ENCODE measurements at regions not wholly inside any gene's neighbourhood (a gene's known extent, or its start where the extent isn't known, plus 50 kb on each side); places are given as distances from the start of the nearest gene placed in this dataset.

DNA sequence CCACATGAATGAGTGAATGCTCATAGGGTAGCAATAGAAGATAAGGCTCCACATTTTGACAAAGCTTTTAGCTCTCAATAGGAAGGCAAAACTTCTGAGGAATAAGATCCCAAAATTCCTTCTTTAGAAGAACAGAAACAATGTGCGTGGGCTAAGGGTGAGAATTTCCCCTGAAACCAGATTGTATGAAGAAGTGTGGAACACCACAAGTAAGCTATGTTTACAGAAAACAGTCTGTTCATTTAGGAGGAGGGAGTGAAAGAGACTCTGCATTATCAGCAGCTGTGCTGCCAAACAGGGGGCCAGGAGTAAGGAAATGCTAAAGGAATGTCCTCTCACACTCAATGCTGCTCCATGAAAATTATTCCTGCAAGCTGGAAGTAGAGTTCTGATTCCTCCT is 851.6 kb downstream of the CENPC start:
- DNase-seq (ENCODE audit: low spot score), result no peak

DNA sequence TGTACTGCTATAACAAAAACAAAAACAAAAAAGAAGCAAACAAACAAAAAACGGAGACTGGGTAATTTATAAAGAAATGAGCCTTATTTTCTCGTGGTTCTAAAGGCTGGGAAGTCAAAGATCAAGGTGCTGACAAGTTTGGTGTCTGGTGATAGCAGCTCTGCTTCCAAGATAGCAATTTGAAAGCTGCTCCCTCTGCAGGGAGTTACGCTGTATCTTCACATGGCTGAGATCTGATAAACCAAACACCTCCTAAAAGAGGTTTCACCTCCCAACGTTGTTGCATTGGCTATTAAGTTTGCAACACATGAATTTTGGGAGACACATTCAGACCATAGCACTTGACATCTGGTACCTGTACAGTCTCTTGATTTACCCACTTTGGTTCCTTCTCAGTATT is 854.2 kb downstream of the CENPC start:
- DNase-seq (ENCODE audit: low spot score), result no peak

DNA sequence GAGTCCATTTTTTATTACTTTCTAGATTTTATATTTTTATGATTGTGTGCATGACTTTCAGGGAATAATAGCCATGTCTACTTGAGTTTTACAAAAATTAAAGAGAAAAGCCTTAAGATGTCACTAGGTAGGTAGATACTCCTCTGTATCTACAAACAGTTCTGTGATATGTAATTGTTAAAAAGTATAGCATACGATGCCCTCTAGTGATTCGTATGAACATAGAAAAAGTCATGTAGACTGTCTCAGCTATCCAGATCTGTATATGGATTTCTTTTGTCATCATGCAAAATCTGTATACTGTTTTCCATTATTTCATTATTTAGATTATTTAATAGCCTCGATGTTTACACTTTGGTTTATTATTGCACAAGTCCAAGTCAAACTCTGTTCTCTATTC is 856.6 kb downstream of the CENPC start:
- DNase-seq (ENCODE audit: low spot score), result peak; percentile 24

DNA sequence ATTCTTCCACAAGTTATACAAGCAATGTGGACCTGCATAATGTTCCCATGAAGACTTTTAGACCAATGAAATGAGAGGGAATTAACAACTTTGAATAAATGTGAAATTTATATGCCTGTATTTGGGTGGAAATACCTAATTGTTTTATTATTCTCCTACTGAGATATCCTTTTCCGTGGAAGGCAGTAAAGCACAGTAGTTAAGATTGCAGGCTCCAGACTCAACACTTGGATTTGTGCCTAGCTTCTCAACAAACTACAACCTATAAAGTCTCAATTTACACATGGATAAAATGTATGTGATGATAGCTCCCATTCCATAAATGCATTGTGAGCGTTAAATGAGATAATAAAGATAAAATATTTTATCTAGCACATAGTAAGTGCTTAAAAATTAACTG is 857.8 kb downstream of the CENPC start:
- DNase-seq (ENCODE audit: low spot score), result no peak

DNA sequence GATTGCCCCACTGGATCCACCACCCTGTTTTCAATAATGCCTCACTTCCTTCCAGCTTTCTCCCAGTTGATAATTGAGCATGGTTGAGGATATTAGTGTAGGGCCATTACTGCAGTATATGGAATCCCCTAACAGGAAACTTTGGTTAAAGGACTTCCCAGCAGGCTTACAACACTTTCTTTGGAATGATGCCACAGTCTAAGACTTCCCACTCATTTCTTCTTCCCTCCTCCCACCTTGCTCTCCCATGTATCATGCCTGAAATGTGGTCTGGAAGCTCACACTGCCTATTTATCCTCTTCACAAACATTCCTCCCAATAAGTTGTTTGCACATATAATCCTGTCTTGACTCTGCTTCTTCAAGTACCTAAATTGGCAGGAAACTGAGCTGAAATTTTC is 863.3 kb downstream of the CENPC start:
- DNase-seq (ENCODE audit: low spot score), result no peak

DNA sequence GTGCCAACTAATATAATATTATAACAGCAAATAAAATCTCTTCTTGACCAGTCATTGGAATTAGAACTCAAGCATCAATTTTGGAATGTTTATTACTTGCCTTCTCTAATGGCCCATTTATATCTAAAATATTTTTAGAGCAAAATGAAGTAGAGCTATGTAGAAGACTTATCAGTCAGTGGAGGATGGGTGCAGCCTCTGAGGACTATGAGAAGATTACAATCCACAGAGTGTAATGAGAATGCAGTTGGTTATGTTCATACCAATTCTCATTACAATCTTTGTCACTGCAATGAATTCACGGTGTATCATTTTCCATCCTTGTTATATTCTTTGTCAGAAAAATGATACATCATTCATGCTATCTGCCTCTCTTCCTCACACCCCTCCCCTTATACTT is 878.1 kb downstream of the CENPC start:
- DNase-seq (ENCODE audit: low spot score), result no peak

DNA sequence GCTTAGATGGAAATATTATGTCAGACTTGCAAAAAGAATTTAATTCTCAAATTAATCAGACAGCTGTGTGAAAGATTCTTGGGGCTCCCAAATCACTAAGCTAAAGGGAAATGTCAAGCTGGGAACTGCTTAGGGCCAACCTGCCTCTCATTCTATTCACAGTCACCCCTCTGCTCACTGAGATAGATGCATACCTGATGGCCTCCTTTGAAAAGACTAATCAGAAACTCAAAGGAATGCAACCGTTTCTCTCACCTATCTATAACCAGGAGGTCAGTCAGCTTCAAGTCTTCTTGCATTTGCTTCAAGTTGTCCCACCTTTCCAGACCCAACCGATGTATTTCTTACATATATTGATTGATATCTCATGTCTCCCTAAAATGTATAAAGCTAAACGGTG is 882.7 kb downstream of the CENPC start:
- no peak for DNase-seq (ENCODE audit: low spot score)

DNA sequence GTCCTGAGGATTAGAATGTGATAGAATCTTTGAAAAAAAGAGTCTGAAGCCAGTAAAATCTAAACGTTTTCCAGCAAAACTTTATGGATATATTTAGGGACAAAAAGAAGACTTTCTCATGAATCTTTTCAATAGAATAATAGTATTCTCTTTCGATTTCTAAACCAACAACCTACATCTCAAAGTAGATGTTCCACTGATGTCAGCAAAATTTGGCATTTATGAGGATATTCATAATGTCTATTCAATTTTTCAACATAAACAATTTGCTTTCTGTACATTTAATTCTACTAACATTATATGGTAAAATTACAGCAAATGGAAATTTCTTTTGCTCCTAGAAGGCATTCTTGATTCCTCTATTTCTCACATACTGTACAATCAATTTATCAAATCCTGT is 886.5 kb downstream of the CENPC start:
- DNase-seq (ENCODE audit: low spot score), result no peak

DNA sequence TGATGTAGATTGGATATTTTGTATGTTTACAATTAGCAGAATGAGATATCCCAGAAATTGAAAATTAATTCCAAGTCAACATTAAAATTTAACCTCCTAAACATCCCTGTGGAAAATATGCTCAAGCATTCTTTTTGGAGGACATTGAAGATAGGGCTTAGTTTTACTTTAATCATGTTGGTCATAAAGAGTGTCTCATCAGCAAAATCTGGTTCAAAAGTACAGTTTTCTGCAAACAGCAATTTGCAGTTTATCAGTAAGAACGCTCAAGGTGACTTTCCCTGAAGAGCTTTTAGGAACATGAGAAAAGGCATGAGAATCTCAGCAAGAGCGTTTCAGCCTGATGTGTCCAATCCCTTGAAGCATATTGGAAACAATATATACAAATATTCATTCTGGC is 889.8 kb downstream of the CENPC start:
- DNase-seq (ENCODE audit: low spot score), result no peak

DNA sequence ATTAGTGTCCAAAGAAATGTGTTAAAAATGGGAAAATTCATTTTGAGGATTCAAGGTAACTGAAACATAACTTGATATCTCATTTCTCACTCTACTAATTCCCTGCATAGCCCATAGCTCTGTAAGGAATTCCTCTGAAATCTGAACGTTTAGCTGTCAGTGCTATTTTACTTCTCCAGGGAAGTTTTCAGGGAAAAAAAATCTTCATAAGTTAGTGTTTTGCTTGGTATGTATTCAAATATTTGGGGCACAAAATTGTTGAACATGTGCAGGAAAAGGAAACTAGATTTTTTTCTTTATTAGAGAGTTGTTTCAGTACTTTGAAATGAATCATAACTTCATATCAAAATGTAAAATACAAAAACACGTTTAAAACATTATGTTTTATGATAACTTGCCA is 891.4 kb downstream of the CENPC start:
- no peak for DNase-seq (ENCODE audit: low spot score)

DNA sequence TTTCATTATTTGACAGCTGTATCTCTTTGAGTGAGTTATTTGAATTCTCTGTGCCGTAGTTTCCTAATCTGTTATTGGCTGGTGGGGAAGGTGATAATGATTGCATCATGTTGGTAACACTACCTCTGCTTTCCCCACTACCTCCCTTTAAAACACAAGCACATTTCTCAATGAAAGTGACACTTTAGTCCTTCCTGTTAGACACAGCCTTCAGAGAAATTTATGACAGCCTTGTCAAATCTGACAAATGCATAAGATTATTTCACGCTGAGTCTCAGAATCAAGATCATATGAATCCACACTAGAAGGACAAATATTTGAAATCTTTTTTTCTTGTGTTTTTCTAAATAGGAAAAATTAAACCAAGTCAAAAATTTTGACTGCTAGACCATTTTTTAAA is 896.1 kb downstream of the CENPC start:
- DNase-seq (ENCODE audit: low spot score), result no peak

DNA sequence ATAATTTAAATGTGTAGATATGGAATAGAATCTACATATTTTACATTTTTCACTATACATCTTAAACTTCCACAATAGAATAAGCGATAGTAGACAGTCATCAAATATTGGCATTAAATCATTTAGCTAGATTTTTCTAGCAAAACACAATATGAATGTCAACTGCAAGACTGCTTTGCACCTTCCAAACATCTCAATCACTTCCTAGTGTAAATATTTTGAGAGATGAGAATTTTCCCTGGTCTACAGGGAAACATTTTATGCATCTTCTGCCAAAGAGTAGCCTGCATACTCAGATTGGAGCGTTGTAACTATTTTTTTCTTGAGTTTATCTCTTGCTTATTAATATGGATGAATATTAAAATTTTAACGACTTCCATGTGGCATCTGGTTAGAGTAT is 897.4 kb downstream of the CENPC start:
- no peak for DNase-seq (ENCODE audit: low spot score)

DNA sequence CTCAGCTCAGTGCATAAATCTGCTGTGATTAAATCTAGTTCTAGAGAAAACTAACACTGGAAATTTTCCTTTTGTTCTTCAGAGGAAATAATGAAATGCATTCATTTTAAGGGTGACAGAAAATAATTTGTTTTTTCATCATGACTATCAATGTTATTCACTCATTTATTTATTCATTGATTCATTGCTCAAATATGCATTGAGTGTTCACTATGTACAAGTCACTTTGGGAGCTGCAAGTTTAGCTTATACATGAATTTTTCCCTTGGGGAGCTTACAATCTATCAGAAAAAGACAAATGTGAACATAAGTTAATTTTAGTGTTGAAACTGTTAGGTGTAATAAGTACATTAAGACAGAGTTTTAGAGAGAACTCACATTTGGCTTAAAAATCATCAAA is 897.8 kb downstream of the CENPC start:
- no peak for DNase-seq (ENCODE audit: low spot score)

DNA sequence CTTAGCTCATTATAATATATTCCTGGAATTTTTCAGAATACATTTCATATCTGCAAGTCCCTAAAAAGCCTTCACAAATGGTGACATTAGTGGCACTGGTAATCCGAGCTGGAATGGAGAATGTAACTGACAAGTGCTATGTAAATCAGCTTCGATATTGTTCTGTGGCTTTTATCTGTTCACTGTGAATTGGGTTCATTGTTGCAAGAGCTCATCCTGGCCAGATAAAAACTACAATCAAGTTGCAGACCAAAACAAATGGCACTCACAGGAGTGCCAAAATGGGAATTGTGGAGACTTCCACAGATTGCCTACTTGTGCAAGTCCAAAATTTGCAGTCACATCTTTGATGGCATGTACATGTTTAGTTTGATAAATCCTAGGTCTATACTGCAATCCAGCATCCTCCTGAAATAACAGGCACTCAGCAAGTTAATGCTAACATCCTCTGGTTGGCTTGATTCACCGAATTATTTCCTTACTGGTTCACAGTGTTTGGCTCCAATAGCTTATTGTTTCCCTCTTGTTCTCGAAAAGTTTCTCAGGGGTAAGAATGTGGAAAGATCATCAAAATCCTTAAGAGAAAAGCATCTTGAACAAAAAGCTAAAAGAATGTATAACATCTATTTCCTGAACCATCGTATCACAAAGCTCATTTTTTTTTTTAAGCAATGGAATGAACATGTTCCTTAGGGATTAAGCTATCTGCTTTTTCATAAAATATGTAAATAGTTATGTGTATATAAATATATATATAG is 904.9 kb downstream of the CENPC start:
- no peak for DNase-seq (ENCODE audit: low spot score)

DNA sequence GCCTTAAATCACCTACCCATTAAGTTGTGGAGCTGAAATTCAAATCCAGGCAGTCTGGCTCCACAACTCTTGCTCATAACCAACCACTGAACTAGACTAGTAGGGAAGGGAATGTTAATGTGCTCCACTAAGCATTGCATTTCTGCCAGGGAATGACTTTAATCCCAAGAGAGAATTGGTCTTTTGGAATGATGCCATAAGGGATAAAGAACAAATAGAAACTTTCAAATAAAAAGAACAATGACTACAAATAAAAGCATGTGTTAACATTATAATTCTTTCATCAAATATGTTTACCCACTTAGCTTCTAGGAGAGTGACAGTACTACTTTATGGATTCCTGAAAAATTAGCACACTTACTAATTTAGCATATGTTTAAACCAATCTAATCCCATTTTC is 905.9 kb downstream of the CENPC start:
- no peak for DNase-seq (ENCODE audit: low spot score)

DNA sequence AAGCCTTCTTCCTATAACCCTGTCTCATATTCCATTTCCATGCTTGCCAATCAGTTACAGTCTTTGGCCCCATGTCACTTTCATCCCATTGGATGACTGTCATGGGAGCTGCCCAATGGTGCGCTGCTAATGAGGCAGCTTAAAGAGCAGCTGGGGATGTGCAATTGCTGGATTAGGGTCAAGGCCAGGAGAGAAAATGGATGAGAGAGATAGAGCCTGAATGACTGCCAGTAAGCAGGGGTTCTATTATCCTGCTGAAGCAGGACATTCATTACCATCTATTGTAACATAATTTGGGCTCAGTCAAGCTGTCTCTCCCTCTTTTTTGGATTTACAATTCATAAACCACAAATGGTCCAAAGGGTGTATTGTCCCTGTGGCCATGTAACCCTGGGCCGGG is 909.0 kb downstream of the CENPC start:
- no peak for DNase-seq (ENCODE audit: low spot score)

DNA sequence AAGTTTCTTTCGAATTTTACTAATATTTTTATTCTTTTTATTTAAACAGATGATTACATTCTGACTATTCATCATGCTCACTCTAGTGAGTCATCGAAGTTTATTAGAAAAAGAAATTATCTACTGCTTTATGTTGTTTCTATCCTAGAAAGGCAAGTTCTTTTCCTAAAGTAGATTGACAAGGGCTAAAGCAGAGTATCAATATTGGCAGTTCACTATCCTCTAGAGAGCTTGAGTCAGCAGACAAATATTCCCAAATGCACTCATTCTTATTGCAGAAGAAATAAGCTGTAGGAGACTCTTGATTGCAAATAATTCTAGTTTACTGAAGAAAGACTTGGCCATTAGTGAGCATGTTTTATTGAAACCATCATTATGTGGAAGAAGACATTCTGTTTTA is 911.8 kb downstream of the CENPC start:
- DNase-seq (ENCODE audit: low spot score), result no peak

DNA sequence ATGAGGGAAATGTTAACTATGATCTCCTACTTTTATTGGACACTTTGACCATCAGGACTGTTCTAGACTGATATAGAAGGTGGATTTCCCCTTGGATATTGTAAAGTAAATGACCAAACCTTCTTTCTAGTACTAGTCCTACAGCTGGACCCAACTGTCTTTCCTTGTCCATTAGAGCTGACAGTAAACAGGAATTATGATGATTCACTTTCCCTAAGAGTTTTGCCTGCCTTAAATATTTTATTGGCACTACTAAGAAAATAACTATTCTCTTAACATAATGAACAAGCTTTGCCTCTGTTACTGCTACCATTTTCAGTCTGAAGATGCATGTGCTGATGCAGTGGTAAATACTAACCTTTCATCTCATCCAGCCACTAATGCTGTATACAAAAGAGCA is 915.4 kb downstream of the CENPC start:
- DNase-seq (ENCODE audit: low spot score), result no peak

DNA sequence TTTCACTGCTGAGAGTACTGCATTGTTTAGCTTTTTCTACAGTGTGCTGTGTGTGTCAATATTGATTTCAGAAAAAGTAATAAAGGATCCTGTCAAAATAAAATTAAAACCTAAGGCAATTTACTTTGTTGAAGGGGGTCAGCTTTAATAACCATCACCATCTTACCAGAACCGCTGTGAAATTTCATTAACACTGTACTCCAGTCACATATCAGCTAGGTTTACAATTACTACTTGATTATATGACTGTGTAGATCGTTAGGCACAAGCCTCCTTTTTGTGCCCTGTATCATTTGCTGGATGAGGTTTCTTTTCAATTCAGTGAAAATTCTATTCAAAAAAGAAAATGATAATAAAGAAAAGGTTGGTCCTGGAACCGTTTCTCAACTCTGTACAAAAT is 917.2 kb downstream of the CENPC start:
- DNase-seq (ENCODE audit: low spot score), result no peak

DNA sequence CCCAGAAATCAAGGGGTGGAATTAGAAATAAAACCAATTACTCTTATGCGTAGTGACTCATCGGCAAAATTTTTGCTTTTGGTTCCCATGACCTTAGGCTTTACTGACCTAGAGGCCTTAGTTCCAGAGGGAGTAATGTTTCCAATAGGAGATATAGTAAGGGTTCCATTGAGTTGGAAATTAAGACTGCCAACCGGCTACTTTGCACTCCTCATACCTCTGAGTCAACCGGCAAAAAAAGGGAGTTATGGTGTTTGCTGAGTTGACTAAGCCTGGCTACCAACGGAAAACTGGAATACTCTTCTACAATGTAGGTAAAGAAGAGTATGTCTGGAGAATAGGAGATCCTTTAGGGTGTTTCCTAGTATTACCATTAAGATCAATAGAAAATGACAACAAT is 919.8 kb downstream of the CENPC start:
- no peak for DNase-seq (ENCODE audit: low spot score)

DNA sequence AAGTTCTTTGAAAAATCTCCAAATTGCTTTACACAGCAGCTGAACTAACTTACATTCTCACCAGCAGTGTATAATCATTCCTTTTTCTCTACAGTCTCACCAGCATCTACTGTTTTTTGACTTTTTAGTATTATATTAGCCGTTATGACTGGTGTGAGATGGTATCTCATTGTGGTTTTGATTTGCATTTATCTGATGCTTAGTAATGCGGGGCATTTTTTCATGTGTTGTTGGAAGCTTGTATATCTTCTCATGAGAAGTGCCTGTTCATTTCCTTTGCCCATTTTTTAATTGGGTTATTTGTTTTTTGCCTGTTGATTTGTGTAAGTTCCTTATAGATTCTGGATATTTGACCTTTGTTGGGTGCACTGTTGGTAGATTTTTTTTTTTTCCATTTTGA is 931.7 kb downstream of the CENPC start:
- DNase-seq (ENCODE audit: low spot score), result no peak

DNA sequence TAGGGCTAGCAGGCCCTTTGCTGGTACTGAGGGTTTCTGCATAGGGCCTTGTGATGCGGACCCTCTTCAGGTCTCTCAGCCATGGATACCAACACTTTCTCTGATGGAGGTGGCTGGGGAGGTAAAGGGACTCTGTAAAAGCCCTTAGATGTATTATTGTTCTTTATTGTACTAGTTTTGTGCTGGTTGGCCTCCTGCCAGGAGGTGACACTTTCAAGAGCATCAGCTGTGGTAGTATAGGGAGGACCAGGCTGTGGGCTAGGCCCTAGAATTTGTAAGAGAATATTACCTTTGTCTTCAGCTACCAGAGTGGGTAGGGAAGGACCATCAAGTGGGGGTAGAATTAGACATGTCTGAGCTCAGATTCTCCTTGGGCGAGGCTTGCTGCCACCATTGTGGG is 936.3 kb downstream of the CENPC start:
- DNase-seq (ENCODE audit: low spot score), result no peak

DNA sequence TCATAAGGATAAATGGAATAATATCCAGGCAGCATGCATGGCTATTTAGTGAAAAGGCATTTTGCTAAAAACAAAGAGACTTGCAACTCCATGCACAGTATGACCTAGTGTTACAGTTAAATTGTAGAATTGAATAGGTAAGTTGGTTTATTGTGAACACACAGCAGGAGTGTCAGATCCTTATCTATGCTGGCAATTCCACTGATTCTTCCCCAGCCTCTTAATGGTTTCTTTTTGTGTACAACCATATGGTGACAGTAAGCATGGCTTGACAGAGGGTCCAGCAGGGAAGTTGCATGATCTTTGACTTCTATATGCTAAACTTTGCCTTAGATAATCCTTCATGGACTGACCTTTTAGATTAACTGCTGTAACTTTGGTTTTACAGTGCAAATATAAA is 936.6 kb upstream of the EPHA5 start:
- no peak for DNase-seq (ENCODE audit: low spot score)

DNA sequence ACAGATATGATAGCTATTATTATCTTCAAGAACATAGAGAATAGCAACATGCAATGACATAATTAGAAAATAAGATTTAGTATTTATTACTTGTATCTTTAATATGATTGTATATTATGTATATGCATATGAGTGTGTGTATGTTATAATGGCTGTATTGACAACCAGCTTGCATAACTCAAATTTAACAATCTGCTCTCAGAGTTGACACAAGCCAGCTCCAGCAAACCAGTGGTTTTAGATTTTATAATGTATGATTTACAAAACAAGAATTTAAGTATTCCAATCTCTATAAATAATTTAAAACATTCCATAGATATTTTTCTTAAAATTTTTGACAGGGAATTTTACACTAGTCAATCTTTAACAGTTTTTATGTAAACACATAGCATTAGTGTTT is 935.9 kb upstream of the EPHA5 start:
- no peak for DNase-seq (ENCODE audit: low spot score)

DNA sequence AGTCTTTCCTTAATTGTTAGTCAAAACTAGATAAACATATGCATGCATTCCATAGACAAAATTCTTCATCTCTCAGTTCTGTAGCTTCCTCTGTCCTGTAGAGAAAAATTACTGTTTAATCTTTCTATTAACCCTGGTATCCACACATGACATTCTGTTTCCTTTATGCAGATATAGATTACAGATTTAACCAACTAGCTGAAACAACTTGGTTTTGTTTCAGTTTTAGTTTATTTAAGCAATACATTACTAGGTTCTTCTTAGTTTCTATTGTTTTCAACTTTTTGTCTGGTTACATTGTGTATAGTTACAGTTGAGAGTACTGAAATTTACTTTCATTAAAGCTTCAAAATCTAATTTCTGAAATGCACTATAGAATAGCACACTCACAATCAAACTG is 933.9 kb upstream of the EPHA5 start:
- no peak for DNase-seq (ENCODE audit: low spot score)

Data from kidney tubule cell (primary cell).